GM19328 (cell line): ENCODE measurements at regions not wholly inside any gene's neighbourhood (a gene's known extent, or its start where the extent isn't known, plus 50 kb on each side); places are given as distances from the start of the nearest gene placed in this dataset.
"Not testable (repeated sequence)": the region's sequence is repeated elsewhere in the genome, so short reads cannot be mapped to it uniquely, and the experiment has no call there.

Experiments
- ATAC-seq: cut with Tn5 transposase; IDR thresholded peaks from one replicate; pipeline ENCODE4 v1.9.1; 2021; ENCODE audit warnings: mild to moderate bottlenecking, moderate library complexity; ENCODE audit not compliant: unreplicated experiment

- ATAC-seq = no peak
Measured at GRCh38 chr2:83015035-83015715, 1443.9 kb downstream of the SUCLG1 start.

GRCh38 chr2:83014462-83014861, 1444.6 kb downstream of the SUCLG1 start:
- ATAC-seq = no peak

DNA sequence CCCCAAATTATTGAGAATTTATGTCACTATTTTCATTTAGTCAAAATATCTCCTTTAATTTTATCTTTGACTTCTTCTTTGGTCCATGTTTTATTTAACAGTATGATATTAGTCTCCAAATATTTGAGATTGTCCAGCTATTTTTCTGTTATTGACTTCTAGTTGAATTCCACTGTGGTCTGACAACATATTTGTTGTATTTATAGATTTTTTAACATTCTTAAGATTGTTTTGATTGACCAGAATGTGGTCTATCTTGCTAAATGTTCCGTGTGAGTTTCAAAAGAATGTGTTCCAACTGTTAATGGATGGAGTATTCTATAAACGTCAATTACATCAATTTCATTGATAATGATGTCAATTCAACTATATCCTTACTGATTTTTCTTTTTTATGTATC, 1452.1 kb downstream of the SUCLG1 start:
- no peak for ATAC-seq

DNA sequence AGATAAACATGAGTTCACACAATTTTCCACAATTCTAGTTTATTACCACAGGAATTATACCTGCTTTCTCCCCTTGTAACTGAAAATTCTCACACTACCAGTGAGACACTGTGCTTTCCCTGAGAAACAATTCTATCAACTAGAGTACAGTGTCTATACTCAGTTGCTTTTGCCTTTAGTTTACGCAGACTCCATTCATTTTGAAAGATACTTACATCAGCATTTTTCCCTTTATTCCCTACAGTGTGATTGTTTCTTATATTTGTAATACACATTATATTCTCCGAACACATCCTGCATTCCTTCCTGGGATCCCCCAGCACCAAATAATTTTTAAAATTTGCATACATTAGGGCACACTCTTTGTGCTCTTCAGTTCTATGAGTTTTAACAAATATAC, 1455.5 kb downstream of the SUCLG1 start:
- ATAC-seq = no peak

- no peak for ATAC-seq
Measured at GRCh38 chr2:83002706-83003105, 1456.4 kb downstream of the SUCLG1 start.

DNA sequence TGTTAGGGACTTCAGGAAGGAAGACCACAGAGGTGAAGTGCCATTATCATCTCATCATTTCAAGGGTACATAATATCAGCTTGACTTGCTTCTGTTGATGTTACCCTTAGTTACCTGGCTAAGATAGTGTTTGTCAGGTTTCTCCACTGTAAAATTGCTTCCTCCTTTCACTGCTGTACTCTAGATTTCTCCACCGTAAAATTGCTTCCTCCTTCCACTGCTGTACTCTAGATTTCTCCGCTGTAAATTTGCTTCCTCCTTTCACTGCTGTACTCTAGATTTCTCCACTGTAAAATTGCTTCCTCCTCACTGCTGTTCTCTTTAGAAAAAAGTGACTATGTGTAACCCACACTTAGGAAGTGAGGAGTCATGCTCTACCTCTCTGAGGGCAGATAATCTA, 1460.3 kb downstream of the SUCLG1 start:
- ATAC-seq = no peak

- ATAC-seq = no peak
Measured at GRCh38 chr2:82996217-82996616, 1462.9 kb downstream of the SUCLG1 start.

GRCh38 chr2:82994151-82994550, 1464.9 kb downstream of the SUCLG1 start:
- no peak for ATAC-seq

- ATAC-seq = no peak
Measured at GRCh38 chr2:82993609-82994008, 1465.5 kb downstream of the SUCLG1 start.

DNA sequence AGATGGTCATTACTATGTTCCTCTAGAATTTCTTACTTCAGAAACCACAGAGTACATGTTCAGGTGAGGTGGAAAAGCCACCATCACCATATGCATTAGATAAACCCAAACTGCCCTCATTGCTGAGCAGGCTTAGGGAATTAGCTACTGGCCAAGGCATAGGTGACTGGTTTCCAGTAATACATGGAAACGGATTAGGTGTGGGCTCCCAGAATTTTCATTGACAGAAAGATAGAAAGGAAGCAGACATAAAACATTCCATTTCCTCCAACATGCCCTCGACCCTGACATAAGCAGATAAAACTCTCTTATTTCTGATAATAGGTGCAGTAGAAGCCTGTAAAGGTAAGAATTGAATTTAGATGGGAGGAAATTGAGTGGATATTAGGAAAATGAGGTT, 1466.1 kb downstream of the SUCLG1 start:
- no peak for ATAC-seq

DNA sequence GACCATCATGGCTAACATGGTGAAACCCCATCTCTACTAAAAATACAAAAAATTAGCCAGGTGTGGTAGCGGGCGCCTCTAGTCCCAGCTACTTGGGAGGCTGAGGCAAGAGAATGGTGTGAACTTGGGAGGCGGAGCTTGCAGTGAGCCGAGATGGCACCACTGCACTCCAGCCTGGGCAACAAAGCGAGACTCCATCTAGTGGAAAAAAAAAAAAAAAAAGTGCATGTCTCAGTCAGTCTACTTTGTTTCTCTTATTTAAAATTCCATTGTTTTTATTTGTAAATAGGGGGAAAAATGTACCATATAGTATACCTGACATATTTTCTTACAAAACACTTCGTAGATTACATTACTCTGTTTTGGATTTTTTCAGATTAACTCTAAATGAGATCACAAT, 1471.4 kb downstream of the SUCLG1 start:
- ATAC-seq = not testable (repeated sequence)

DNA sequence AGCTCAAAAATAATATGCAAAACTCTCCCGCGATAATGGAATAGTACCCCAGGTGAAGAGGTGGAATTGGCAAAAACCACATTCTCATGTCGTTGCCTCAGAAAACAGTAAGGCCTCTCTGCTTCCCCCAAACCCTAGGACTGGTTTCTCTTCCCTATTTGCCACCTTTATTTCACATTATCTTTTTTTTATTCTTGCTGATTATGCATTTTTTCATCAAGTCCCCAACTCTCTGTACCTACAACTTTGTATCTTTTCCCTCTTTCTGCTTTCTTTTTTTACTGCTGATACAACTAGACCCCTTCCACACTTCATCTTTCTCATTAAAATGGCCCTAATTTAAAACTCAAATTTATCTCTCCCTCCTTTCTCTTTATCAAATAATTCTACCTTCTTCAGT, 1472.2 kb downstream of the SUCLG1 start:
- no peak for ATAC-seq

GRCh38 chr2:82985572-82986197, 1473.4 kb downstream of the SUCLG1 start:
- no peak for ATAC-seq

DNA sequence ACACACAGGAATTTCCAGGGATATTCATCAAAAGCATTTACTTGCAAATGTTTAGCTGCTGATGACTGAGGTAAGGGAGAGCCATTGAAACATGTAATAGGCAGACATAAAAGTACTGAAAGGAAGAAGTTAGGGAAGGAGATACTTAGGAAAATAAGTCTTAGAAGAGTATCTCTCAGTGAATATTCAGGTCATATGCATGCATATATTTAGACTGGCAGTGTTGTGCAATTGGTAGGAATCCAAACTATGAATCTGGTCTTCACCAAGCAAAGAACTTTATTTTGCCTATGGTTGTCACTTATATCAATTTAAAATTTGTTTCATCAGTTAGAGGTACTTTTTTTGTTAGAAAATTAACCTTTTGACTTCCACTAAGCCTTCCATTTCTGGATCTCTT, 1490.7 kb downstream of the SUCLG1 start:
- ATAC-seq = no peak

- no peak for ATAC-seq
Measured at GRCh38 chr2:82964341-82964740, 1494.7 kb downstream of the SUCLG1 start.

DNA sequence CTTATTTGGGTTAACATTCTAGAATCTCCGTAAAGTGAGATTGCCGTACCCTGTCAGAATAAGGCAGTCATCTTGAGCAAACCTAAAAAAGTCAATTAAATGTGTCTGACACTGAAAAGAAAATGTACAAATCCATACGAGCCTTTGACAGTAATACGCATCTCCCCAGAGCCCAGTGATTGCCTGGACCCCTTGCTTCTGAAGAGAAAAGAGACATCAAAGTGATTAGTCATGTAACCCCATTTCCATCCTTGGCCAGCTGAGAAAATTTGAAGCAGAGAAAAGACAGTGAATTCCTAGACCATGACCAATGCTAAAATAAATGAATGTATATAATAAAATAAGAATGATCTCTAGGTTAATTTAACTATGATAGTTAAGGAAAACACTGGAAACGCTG, 1499.4 kb downstream of the SUCLG1 start:
- ATAC-seq = no peak

- no peak for ATAC-seq
Measured at GRCh38 chr2:82954868-82955267, 1504.2 kb downstream of the SUCLG1 start.

- ATAC-seq = no peak
Measured at GRCh38 chr2:82939211-82939610, 1519.9 kb downstream of the SUCLG1 start.

GRCh38 chr2:82938321-82938845, 1520.7 kb downstream of the SUCLG1 start:
- ATAC-seq = not testable (repeated sequence)

GRCh38 chr2:82913566-82913965, 1545.5 kb downstream of the SUCLG1 start:
- no peak for ATAC-seq

DNA sequence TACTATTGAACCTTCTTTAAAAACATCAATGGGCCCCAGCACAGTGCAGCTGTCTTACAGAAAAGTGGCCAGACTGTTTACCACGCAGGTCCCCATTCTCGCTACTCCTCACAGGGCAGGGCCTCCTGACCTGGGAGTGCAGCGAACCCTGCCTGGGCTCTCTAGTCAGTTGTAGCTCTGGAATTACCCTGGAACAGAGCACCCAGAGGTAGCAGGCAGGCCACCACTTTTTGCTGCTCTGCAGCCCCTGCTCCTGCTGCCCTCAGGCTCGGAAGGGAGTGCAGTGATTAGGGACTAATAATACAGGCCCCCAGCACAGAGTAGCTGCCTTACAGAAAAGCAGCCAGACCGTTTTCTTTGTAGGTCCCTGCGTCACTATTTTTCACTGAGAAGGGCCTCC, 1563.0 kb downstream of the SUCLG1 start:
- no peak for ATAC-seq

DNA sequence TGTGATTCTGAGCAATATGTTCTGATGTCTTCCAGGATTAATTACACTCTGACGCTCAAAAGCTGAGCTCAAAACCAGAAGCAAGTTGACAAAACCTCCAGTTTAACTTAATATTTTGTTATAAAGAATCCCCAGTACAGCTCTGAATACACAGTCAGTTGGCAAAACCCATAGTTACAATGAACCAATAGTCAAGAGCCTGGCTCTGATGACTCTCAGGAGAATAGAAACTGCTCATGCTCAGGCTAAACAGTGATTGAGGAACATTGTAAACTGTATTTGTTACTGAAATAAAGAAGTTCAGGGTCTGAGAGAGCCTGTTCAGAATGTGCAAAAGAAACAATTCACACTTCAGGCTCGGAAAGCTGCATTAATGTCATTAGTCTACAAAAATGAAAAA, 1565.9 kb downstream of the SUCLG1 start:
- no peak for ATAC-seq

DNA sequence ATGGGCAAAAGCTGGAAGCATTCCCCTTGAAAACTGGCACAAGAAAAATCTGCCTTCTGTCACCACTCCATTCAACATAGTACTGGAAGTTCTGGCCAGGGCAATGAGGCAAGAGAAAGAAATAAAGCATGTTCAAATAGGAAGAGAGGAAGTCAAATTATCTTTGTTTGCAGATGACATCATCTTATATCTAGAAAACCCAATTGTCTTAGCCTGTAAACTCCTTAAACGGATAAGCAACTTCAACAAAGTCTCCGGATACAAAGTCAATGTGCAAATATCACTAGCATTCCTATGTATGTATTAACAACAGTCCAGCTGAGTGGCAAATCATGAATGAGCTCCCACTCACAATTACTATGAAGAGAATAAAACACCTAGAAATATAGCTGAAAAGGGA, 1579.3 kb downstream of the SUCLG1 start:
- ATAC-seq = no peak
